Thoracic aorta (tissue), 2 donors: ENCODE measurements at regions not wholly inside any gene's neighbourhood (a gene's known extent, or its start where the extent isn't known, plus 50 kb on each side); places are given as distances from the start of the nearest gene placed in this dataset.

Source experiments
- ATAC-seq: fragments of 150-250 bp; one replicate; pipeline ENCODE4 v1.8.0; 2017; ENCODE audit warnings: low read depth; ENCODE audit not compliant: insufficient number of reproducible peaks, low FRiP score
- DNase-seq: peaks from one replicate; pipeline ENCODE4 v3.0.0-alpha.2; 2020; ENCODE audit warnings: low spot score
- H3K27ac ChIP-seq, 2 donors: fragments of 200-600 bp; sonication (generic); 1 replicate in 1 of 2; 2 replicates in 1 of 2; pipeline ENCODE4 v1.5.1; 2016; ENCODE audit warnings: mild to moderate bottlenecking in 2 of 2, moderate library complexity in 2 of 2
- H3K27me3 ChIP-seq: fragments of 200-600 bp; sonication (generic); replicated peaks from 2 replicates; pipeline ENCODE4 v1.6.0; 2016; ENCODE audit warnings: mild to moderate bottlenecking; ENCODE audit not compliant: insufficient read depth
- H3K36me3 ChIP-seq: fragments of 200-600 bp; sonication (generic); one replicate; pipeline ENCODE4 v1.5.1; 2016
- H3K4me1 ChIP-seq, 2 donors: fragments of 200-600 bp; sonication (generic); 1 replicate in 1 of 2; 2 replicates in 1 of 2; pipeline versions ENCODE4 v1.5.1 to v1.6.0; 2016; ENCODE audit warnings: low read depth in 2 of 2, mild to moderate bottlenecking in 1 of 2; ENCODE audit not compliant: control insufficient read depth in 1 of 2
- H3K4me3 ChIP-seq: fragments of 200-600 bp; sonication (generic); 2 replicates; pipeline ENCODE4 v1.5.1; 2016; ENCODE audit warnings: mild to moderate bottlenecking
- H3K9me3 ChIP-seq: fragments of 200-600 bp; sonication (generic); 2 replicates; pipeline ENCODE4 v1.5.1; 2016
- TF ChIP-seq, protein P1 (sequence below): fragments of 200-600 bp; sonication (generic); IDR thresholded peaks from one replicate; pipeline ENCODE4 v1.5.1; 2019; ENCODE audit warnings: antibody characterized with exemption

DNA sequence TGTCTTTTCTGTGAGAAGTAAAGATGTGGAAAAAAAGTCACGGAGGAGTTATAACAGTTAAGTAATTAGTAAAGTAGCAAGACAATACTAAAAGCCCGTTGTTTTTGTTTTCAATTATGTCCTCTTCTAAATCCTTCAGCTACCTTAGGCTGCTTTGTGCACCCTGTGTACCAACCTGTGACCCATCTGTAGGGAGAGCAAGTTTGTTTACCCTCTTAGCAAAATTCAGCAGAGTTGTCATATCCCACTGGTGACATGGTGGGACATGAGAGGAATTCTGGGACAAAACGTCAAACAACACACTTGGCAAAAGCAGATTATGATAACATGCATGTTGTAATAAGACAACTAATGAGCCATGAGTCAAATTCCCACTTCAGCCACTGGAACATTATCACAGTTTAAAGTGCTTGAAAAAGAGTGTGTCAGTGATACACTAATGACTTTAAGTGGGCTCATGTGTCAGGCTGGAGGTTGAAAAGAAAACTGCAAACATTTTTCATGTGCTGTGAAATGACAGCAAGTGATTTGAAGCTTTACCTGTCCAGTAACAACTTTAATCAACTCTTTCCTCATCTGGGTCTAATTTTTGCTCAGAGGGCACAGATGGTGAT lies 392.8 kb upstream of the ACVR2A start:
- H3K36me3 ChIP-seq, result no peaks in the 10 kb centered on the region
- no peak overlapping the region for H3K27ac ChIP-seq
- no peaks in the 10 kb centered on the region for H3K4me1 ChIP-seq
- H3K27me3 ChIP-seq, result no peaks in the 10 kb centered on the region
- H3K9me3 ChIP-seq, result no peaks in the 10 kb centered on the region
- DNase-seq (no peak), ATAC-seq (no peak)
- H3K4me3 ChIP-seq, result no peak overlapping the region
- TF ChIP-seq, protein P1, sequence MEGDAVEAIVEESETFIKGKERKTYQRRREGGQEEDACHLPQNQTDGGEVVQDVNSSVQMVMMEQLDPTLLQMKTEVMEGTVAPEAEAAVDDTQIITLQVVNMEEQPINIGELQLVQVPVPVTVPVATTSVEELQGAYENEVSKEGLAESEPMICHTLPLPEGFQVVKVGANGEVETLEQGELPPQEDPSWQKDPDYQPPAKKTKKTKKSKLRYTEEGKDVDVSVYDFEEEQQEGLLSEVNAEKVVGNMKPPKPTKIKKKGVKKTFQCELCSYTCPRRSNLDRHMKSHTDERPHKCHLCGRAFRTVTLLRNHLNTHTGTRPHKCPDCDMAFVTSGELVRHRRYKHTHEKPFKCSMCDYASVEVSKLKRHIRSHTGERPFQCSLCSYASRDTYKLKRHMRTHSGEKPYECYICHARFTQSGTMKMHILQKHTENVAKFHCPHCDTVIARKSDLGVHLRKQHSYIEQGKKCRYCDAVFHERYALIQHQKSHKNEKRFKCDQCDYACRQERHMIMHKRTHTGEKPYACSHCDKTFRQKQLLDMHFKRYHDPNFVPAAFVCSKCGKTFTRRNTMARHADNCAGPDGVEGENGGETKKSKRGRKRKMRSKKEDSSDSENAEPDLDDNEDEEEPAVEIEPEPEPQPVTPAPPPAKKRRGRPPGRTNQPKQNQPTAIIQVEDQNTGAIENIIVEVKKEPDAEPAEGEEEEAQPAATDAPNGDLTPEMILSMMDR, result no peak

DNA sequence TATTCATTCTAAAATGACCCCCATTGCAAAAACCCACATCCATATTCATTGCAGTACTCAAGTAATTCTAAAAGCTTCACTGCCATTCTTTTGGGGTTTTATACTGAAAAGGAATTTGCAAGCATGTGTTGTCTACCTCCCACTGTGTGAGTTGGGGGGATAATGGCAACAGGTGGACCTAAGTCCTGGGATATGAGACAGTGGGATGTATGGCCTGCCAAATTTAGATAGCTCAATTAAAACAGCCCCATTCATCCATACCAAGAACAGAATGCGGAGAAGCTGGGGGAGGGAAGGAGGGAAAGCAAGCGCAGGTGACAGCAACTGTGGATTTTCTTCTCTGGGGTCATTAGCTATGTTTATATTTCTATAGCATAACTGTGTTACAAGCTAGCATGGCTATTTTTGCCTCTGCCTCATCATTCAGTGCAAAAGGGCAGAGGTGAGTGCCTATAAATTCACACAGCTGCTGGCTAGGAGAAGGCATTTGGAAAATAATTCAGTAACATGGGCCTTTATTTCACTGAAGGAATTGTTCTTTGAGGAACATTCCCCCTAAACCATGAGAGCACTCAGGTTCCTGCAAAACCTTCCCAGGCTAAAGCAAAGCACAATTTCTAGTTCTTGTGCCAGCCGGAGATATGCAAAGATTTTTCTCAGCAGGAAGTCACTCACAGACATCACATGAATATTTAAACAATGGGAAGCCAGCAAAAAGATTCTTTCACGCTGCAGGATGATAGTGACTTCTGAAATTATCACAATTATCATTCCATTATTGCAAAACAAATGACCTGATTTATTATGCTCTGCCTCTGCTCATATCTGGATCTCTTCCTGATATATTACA lies 393.9 kb upstream of the ACVR2A start:
- no peaks in the 10 kb centered on the region for H3K4me1 ChIP-seq
- TF ChIP-seq, protein P1, result no peak
- H3K27me3 ChIP-seq, result no peaks in the 10 kb centered on the region
- H3K4me3 ChIP-seq, result no peak overlapping the region
- no peaks in the 10 kb centered on the region for H3K36me3 ChIP-seq
- H3K9me3 ChIP-seq, result no peaks in the 10 kb centered on the region
- ATAC-seq, result no peak
- H3K27ac ChIP-seq, result no peak overlapping the region
- DNase-seq, result no peak

DNA sequence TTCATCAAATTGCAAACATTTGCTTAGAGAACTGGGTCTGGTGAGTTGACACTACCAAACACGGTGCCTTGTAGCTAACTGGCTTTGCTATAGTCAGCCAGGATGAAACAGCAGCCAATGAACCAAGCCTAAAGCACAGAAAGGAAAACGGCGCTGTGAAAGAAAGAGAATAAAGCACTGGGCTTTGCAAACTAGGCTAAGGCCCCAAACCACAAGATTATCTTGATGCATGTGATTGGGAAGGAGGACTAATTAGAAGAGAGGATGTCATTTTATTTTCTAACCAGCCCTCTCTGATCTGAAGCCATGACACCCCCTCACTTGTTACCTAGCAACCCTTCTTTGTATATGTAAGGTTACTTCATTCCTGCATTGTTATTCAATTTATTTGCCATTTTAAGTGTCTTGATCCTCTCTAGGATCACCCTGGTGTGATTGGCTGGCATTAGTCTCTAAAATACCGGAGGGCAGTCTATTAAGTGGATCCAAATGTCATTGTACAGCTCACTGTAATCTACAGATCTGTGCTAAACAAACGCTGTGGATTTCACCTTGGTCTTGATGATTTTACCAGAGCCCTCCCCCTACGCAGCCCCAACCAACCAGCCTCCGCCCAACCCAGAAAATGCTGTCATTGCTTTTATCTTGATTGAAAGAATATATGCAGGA lies 395.4 kb upstream of the ACVR2A start:
- no peaks in the 10 kb centered on the region for H3K27me3 ChIP-seq
- no peaks in the 10 kb centered on the region for H3K4me1 ChIP-seq
- H3K36me3 ChIP-seq, result no peaks in the 10 kb centered on the region
- TF ChIP-seq, protein P1, result no peak
- H3K4me3 ChIP-seq, result no peak overlapping the region
- ATAC-seq (no peak), DNase-seq (no peak)
- H3K9me3 ChIP-seq, result no peaks in the 10 kb centered on the region
- H3K27ac ChIP-seq, result no peak overlapping the region

DNA sequence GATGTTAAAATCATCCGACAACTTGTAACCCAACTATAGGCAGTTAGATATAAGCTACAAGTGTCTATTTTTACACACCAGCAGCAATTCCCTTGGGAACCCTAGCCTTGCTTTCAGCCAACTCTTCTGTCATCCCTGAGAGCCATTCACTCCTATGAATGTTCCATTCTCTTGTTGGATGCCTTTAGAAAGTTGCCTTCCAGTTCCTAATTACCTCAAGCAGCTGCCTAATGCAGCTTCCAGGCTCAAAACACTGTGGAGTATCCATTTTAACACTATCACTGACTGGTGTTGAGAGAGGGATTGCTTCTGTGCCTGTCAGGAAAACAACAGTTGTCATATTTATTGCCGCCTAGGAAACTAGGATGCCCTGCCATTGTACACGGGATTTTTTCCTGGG lies 402.0 kb upstream of the ACVR2A start:
- Histone ChIP-seq H3K4me3 (no peak overlapping the region), H3K36me3 (no peaks in the 10 kb centered on the region), H3K27me3 (no peaks in the 10 kb centered on the region), H3K9me3 (no peaks in the 10 kb centered on the region), H3K4me1 (no peaks in the 10 kb centered on the region), H3K27ac (no peak overlapping the region)
- ATAC-seq (no peak), DNase-seq (no peak)
- TF ChIP-seq, protein P1, result no peak

DNA sequence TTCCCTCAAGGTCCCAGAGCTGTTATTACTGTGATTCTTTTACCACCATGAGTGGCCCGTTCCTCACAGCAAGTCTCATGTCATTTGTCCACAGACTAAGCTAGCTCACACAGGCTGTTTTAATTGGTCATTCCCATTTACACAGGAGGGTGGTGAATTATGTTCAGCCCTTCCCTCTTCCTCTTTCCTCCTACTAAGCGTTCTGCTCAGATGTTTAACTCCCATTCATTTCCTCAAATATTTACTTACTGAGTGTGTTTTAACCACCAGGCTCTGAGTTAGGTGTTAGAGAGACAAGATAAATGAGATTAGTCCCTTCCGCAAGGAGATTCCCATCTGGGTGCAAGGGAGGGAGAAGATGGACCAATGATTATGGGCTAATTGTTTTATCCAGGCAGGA lies 403.6 kb upstream of the ACVR2A start:
- no peaks in the 10 kb centered on the region for H3K27me3 ChIP-seq
- no peak for ATAC-seq
- TF ChIP-seq, protein P1, result no peak

More for the DNA sequence above, 403.6 kb upstream of the ACVR2A start:
- no peaks in the 10 kb centered on the region for H3K36me3 ChIP-seq
- no peaks in the 10 kb centered on the region for H3K9me3 ChIP-seq
- no peak for DNase-seq
- no peak overlapping the region for H3K27ac ChIP-seq
- H3K4me3 ChIP-seq, result no peak overlapping the region
- H3K4me1 ChIP-seq, result no peaks in the 10 kb centered on the region
